CD4-positive, alpha-beta T cell treated with Interleukin-12 subunit alpha and Interleukin-12 subunit beta, for 1 hour (primary cell): ENCODE measurements at regions not wholly inside any gene's neighbourhood (a gene's known extent, or its start where the extent isn't known, plus 50 kb on each side); places are given as distances from the start of the nearest gene placed in this dataset.

Source experiments
- DNase-seq: peaks from one replicate; pipeline ENCODE4 v3.0.0-alpha.2; 2020

GRCh38 chr4:180805101-180805500 lies 1438.1 kb upstream of the TENM3 start:
- DNase-seq: no peak

- DNase-seq: no peak
Measured at GRCh38 chr4:180808862-180809261, 1434.3 kb upstream of the TENM3 start.

GRCh38 chr4:180809439-180809838 lies 1433.8 kb upstream of the TENM3 start:
- no peak for DNase-seq

GRCh38 chr4:180810581-180810980 lies 1432.6 kb upstream of the TENM3 start:
- DNase-seq: no peak

- DNase-seq: no peak
Measured at GRCh38 chr4:180811556-180811955, 1431.6 kb upstream of the TENM3 start.

- DNase-seq: no peak
Measured at GRCh38 chr4:180812783-180813182, 1430.4 kb upstream of the TENM3 start.

GRCh38 chr4:180814875-180815417 lies 1428.3 kb upstream of the TENM3 start:
- no peak for DNase-seq

- DNase-seq: no peak
Measured at GRCh38 chr4:180817529-180817928, 1425.7 kb upstream of the TENM3 start.

- no peak for DNase-seq
Measured at GRCh38 chr4:180823108-180823507, 1420.1 kb upstream of the TENM3 start.

- no peak for DNase-seq
Measured at GRCh38 chr4:180827232-180828009, 1415.8 kb upstream of the TENM3 start.

GRCh38 chr4:180828455-180829018 lies 1414.7 kb upstream of the TENM3 start:
- no peak for DNase-seq

- no peak for DNase-seq
Measured at GRCh38 chr4:180832073-180832472, 1411.1 kb upstream of the TENM3 start.

- no peak for DNase-seq
Measured at GRCh38 chr4:180840142-180840541, 1403.1 kb upstream of the TENM3 start.

GRCh38 chr4:180850318-180850940 lies 1392.8 kb upstream of the TENM3 start:
- no peak for DNase-seq

GRCh38 chr4:180852738-180853137 lies 1390.5 kb upstream of the TENM3 start:
- no peak for DNase-seq

GRCh38 chr4:180855184-180855583 lies 1388.0 kb upstream of the TENM3 start:
- no peak for DNase-seq

GRCh38 chr4:180860089-180860720 lies 1383.0 kb upstream of the TENM3 start:
- no peak for DNase-seq

- no peak for DNase-seq
Measured at GRCh38 chr4:180861651-180862050, 1381.6 kb upstream of the TENM3 start.

- DNase-seq: no peak
Measured at GRCh38 chr4:180866933-180867643, 1376.1 kb upstream of the TENM3 start.

GRCh38 chr4:180870623-180871022 lies 1372.6 kb upstream of the TENM3 start:
- no peak for DNase-seq

GRCh38 chr4:180898305-180898704 lies 1344.9 kb upstream of the TENM3 start:
- no peak for DNase-seq

- DNase-seq: no peak
Measured at GRCh38 chr4:180900781-180901180, 1342.4 kb upstream of the TENM3 start.

- DNase-seq: no peak
Measured at GRCh38 chr4:180909279-180909678, 1333.9 kb upstream of the TENM3 start.
